Endothelial cell of umbilical vein (primary cell): ENCODE measurements at regions not wholly inside any gene's neighbourhood (a gene's known extent, or its start where the extent isn't known, plus 50 kb on each side); places are given as distances from the start of the nearest gene placed in this dataset.

ENCODE experiments used
- BruUV-seq: library from RNA; stranded (reverse); fragments of 400-500 nt; replicated peaks from 2 replicates; lab custom pipeline; 2021; lab: Mats Ljungman, UMichigan
- CTCF ChIA-PET: fragments of 300-600, 350-600 bp; sonication (Branson Sonifier 250); formaldehyde crosslinking; loops from one replicate; lab custom pipeline; 2021; ENCODE audit warnings: antibody characterized with exemption, inconsistent platforms; lab: Charles Lee
- POLR2A ChIA-PET: fragments of 300-600, 350-600 bp; sonication (Branson Sonifier 250); formaldehyde crosslinking; loops from one replicate; lab custom pipeline; 2021; ENCODE audit warnings: antibody characterized with exemption, inconsistent platforms; lab: Charles Lee
- DNase-seq: peaks from one replicate; pipeline ENCODE4 v3.0.0-alpha.2; 2011; ENCODE audit warnings: low read depth, low spot score
- FAIRE-seq: peaks from 2 replicates; lab custom pipeline; 2011; peaks lifted over from hg19 to GRCh38; lab: Jason Lieb, UNC
- H2AFZ ChIP-seq: 2 replicates; pipeline ENCODE4 v1.6.0; 2012; ENCODE audit warnings: low read depth, low read length, control low read depth, inconsistent platforms
- H3K27ac ChIP-seq: 2 replicates; pipeline ENCODE4 v1.5.1; 2011; ENCODE audit warnings: low read depth, mild to moderate bottlenecking, control low read depth, low read length, moderate library complexity; ENCODE audit not compliant: insufficient read depth
- H3K27me3 ChIP-seq, 2 experiments: 2 replicates each; pipeline versions ENCODE4 v1.6.0 to v1.6.1; 2011; ENCODE audit warnings: low read length in 2 of 2, mixed read lengths in 1 of 2; ENCODE audit not compliant: control insufficient read depth in 2 of 2, insufficient read depth in 2 of 2
- H3K36me3 ChIP-seq, 2 experiments: 2 replicates in 1 of 2; 3 replicates in 1 of 2; pipeline ENCODE4 v1.5.1; 2011; ENCODE audit warnings: low read length in 2 of 2, mild to moderate bottlenecking in 1 of 2, moderate library complexity in 1 of 2; ENCODE audit not compliant: control insufficient read depth in 2 of 2, insufficient read depth in 2 of 2; ENCODE audit errors: extremely low read depth in 1 of 2
- H3K4me1 ChIP-seq: 3 replicates; pipeline ENCODE4 v1.5.1; 2011; ENCODE audit warnings: mild to moderate bottlenecking, low read length; ENCODE audit not compliant: control insufficient read depth, insufficient read depth; ENCODE audit errors: extremely low read depth
- H3K4me2 ChIP-seq: 2 replicates; pipeline ENCODE4 v1.6.1; 2011; ENCODE audit warnings: low read length, control low read depth, mixed read lengths; ENCODE audit not compliant: insufficient read depth
- H3K4me3 ChIP-seq, 3 experiments: fragments of 200-600 bp in 1 of 3; sonication (generic), shearing (Covaris generic) in 1 of 3; replicated peaks in 1 of 3; 2 replicates each; pipeline ENCODE4 v1.5.1; 2011 to 2016; ENCODE audit warnings: control low read depth in 3 of 3, low read length in 3 of 3, mild to moderate bottlenecking in 2 of 3, inconsistent platforms in 1 of 3, low read depth in 1 of 3, moderate library complexity in 1 of 3; ENCODE audit not compliant: insufficient read depth in 1 of 3
- H3K79me2 ChIP-seq: 2 replicates; pipeline ENCODE4 v1.6.0; 2012; ENCODE audit warnings: low read length, inconsistent platforms; ENCODE audit not compliant: control insufficient read depth, insufficient read depth
- H3K9ac ChIP-seq: replicated peaks from 2 replicates; pipeline ENCODE3; 2011; ENCODE audit warnings: low read length, control low read depth; ENCODE audit not compliant: insufficient read depth; ENCODE audit errors: extremely low read depth
- H3K9me1 ChIP-seq: replicated peaks from 3 replicates; pipeline ENCODE4 v1.6.0; 2011; ENCODE audit warnings: mild to moderate bottlenecking, low read length; ENCODE audit not compliant: control insufficient read depth, insufficient read depth; ENCODE audit errors: extremely low read depth
- H3K9me3 ChIP-seq: replicated peaks from 2 replicates; pipeline ENCODE4 v1.5.1; 2012; ENCODE audit warnings: low read length, inconsistent platforms; ENCODE audit not compliant: control insufficient read depth, insufficient read depth
- H4K20me1 ChIP-seq: replicated peaks from 2 replicates; pipeline ENCODE3; 2011; ENCODE audit warnings: mild to moderate bottlenecking, low read length; ENCODE audit not compliant: control insufficient read depth, insufficient read depth; ENCODE audit errors: extremely low read depth
- CTCF ChIP-seq, 2 donors: IDR thresholded peaks; 1 replicate in 1 of 2; 2 replicates in 1 of 2; pipeline ENCODE4 v1.5.1; 2011; ENCODE audit warnings: low read length in 2 of 2, mild to moderate bottlenecking in 2 of 2, moderate library complexity in 2 of 2, control low read depth in 1 of 2, inconsistent platforms in 1 of 2, low read depth in 1 of 2; ENCODE audit not compliant: insufficient read depth in 1 of 2; ENCODE audit errors: extremely low read depth in 1 of 2
- EZH2 ChIP-seq: IDR thresholded peaks from 2 replicates; pipeline ENCODE4 v1.6.1; 2012; ENCODE audit warnings: borderline replicate concordance, low read depth, mild to moderate bottlenecking, moderate library complexity, low read length, inconsistent platforms; ENCODE audit not compliant: severe bottlenecking
- FOS ChIP-seq: IDR thresholded peaks from 2 replicates; pipeline ENCODE4 v1.6.1; 2011; ENCODE audit warnings: mild to moderate bottlenecking, low read length, moderate library complexity, borderline replicate concordance; ENCODE audit not compliant: insufficient read depth
- GATA2 ChIP-seq: IDR thresholded peaks from 2 replicates; pipeline ENCODE4 v1.7.0; 2011; ENCODE audit warnings: low read depth, mild to moderate bottlenecking, moderate library complexity, mixed read lengths, low read length; ENCODE audit not compliant: insufficient read length, insufficient read depth
- JUN ChIP-seq: IDR thresholded peaks from 2 replicates; pipeline ENCODE4 v1.6.1; 2011; ENCODE audit warnings: borderline replicate concordance, low read depth; ENCODE audit not compliant: insufficient read length, insufficient read depth
- MAX ChIP-seq: IDR thresholded peaks from 2 replicates; pipeline ENCODE4 v1.6.1; 2011; ENCODE audit not compliant: insufficient read depth, insufficient read length
- MYC ChIP-seq: IDR thresholded peaks from one replicate; pipeline ENCODE4 v1.6.1; 2011; ENCODE audit warnings: mild to moderate bottlenecking, low read depth, low read length
- POLR2A ChIP-seq: IDR thresholded peaks from 2 replicates; pipeline ENCODE4 v1.6.1; 2012; ENCODE audit warnings: low read depth, mild to moderate bottlenecking, control low read depth, low read length
- POLR2AphosphoS5 ChIP-seq: IDR thresholded peaks from 2 replicates; pipeline ENCODE4 v1.6.1; 2012; ENCODE audit warnings: low read depth, mild to moderate bottlenecking, control low read depth, low read length, moderate library complexity; ENCODE audit not compliant: insufficient read depth
- dilution Hi-C: fragments of 300-500 bp; cut with MboI; formaldehyde crosslinking; loops from one replicate; pipeline ENCODE4 v1.15.0; 2019; ENCODE audit warnings: low sequenced_read_pairs; ENCODE audit not compliant: extremely low pct_ligation_motif_present
- intact Hi-C: fragments of 100-400 bp; cut with micrococcal nuclease; formaldehyde crosslinking; loops from one replicate; pipeline ENCODE4 v1.10.0; 2022

- Histone ChIP-seq H3K4me3 (no peak overlapping the region), H4K20me1 (no peaks in the 10 kb centered on the region), H2AFZ (no peak overlapping the region), H3K27me3 (no peaks in the 10 kb centered on the region), H3K9me3 (no peaks in the 10 kb centered on the region), H3K4me1 (no peaks in the 10 kb centered on the region), H3K9ac (no peak overlapping the region), H3K79me2 (no peaks in the 10 kb centered on the region), H3K4me2 (no peak overlapping the region), H3K9me1 (no peaks in the 10 kb centered on the region), H3K36me3 (no peaks in the 10 kb centered on the region), H3K27ac (no peak overlapping the region)
- ChIA-PET POLR2A (no interaction called here), CTCF (no interaction called here)
- BruUV-seq = no TSS peak
- DNase-seq (no peak), FAIRE-seq (no peak)
- dilution Hi-C loops (no loop called here), intact Hi-C loops (no loop called here)
- TF ChIP-seq POLR2AphosphoS5 = no peak
- no peak for TF ChIP-seq MAX
- TF ChIP-seq EZH2 = no peak
- no peak for TF ChIP-seq JUN
- TF ChIP-seq GATA2 = no peak
- no peak for TF ChIP-seq MYC
- TF ChIP-seq CTCF (IDR thresholded peaks at IDR 0.05; ENCODE audit: extremely low read depth in 1 of 2, insufficient read depth in 1 of 2, low read depth in 1 of 2, low read length in 2 of 2) = no peak
- no peak for TF ChIP-seq FOS
- no peak for TF ChIP-seq POLR2A
Measured at GRCh38 chr13:110092831-110093247, 214.1 kb downstream of the COL4A1 start.
